ENCODE measurements at regions not wholly inside any gene's neighbourhood (a gene's known extent, or its start where the extent isn't known, plus 50 kb on each side); places are given as distances from the start of the nearest gene placed in this dataset.

DNA sequence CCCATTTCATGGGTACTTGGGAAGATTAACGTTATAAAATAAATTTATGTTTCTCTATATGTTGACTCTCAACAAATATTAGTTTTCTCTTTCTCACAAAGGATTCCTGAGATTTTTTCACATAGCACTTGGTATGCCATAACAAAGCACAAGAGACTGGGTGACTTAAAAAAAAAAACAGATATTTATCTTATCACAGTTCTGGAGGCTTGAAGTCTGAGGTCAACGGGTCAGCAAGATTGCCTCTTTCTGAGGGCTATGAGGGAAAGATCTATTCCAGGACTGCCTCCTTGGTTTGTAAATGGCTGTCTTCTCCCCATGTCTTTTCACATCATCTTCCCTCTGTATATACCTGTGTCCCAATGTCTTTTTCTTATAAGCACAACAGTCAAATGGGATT lies 153.5 kb upstream of the DIO2 start:
- Histone ChIP-seq H4K5ac (ENCODE audit: insufficient read length, low read depth, low read length) (no peak overlapping the region), H3K23me2 (ENCODE audit: insufficient read length, low read depth, low read length, poor library complexity, severe bottlenecking) (no peaks in the 10 kb centered on the region), H3K18ac (ENCODE audit: insufficient read length, low read depth, low read length) (no peak overlapping the region), H2BK12ac (ENCODE audit: insufficient read length, low read depth, low read length) (no peak overlapping the region), H4K8ac (replicated peaks; ENCODE audit: insufficient read length, low read depth, low read length) (no peak overlapping the region), H2BK120ac (ENCODE audit: low read depth, low read length, poor library complexity, severe bottlenecking) (no peak overlapping the region), H4K20me1 (ENCODE audit: control insufficient read depth, insufficient read depth, insufficient read length) (no peaks in the 10 kb centered on the region), H3K23ac (ENCODE audit: insufficient read length, low read depth, low read length) (no peak overlapping the region), H2BK20ac (ENCODE audit: low read depth, low read length, poor library complexity, severe bottlenecking) (no peak overlapping the region), H3K79me1 (ENCODE audit: insufficient read depth, low read depth, low read length, poor library complexity, severe bottlenecking) (no peaks in the 10 kb centered on the region), H3K4ac (ENCODE audit: low read depth, low read length) (no peak overlapping the region), H2AK5ac (ENCODE audit: insufficient read length, low read length) (no peak overlapping the region), H3K14ac (ENCODE audit: insufficient read depth, low read length) (no peak overlapping the region), H3K79me2 (ENCODE audit: insufficient read depth, low read length) (no peaks in the 10 kb centered on the region), H2BK15ac (ENCODE audit: low read depth, low read length) (no peak overlapping the region), H3K9ac (ENCODE audit: extremely low read depth, insufficient read length, low read length) (no peak overlapping the region), H3K9me3 (ENCODE audit: control insufficient read depth, low read depth, low read length) (no peaks in the 10 kb centered on the region), H4K91ac (ENCODE audit: insufficient read length, low read depth, low read length) (no peak overlapping the region), H3K4me1 (ENCODE audit: insufficient read depth, low read length) (no peaks in the 10 kb centered on the region), H3K4me2 (ENCODE audit: insufficient read depth, insufficient read length, low read length) (no peak overlapping the region), H3K56ac (ENCODE audit: insufficient read length, low read depth, low read length) (no peak overlapping the region), H2BK5ac (ENCODE audit: insufficient read length, low read length) (no peak overlapping the region), H3T11ph (ENCODE audit: low read length) (no peak overlapping the region), H3K27me3 (ENCODE audit: insufficient read depth, low read length) (no peaks in the 10 kb centered on the region), H3K27ac (ENCODE audit: insufficient read length, low read depth, low read length) (no peak overlapping the region), H2AFZ (ENCODE audit: low read length) (no peak overlapping the region)
- WGBS (ENCODE audit: extremely low coverage, insufficient read length, low lambda C conversion rate) = no CpG with 5 or more reads among the region's 2 CpGs
- no peak for DNase-seq
- Mint-ChIP-seq H3K4me1 (no peaks in the 10 kb centered on the region), H3K27ac (no peak overlapping the region), H3K36me3 (ENCODE audit: insufficient read depth in 1 of 3, low read depth in 3 of 3) (no peaks in the 10 kb centered on the region), H3K9me3 (peaks cover 0 to 3% of the 10 kb centered on the region in 2 experiments; a peak in 1 of 5 replicates), H3K4me3 (no peak overlapping the region), H3K27me3 (ENCODE audit: low read depth) (no peaks in the 10 kb centered on the region)
- no peak for TF ChIP-seq CTCF (conservative IDR thresholded peaks at IDR 0.05)

Data from H9 (cell line).